IMR-90 (cell line): ENCODE measurements at regions not wholly inside any gene's neighbourhood (a gene's known extent, or its start where the extent isn't known, plus 50 kb on each side); places are given as distances from the start of the nearest gene placed in this dataset.

ENCODE experiments used
- ATAC-seq: fragments of 200-7000 bp; cut with Tn5 transposase; 2 replicates; pipeline ENCODE4 v1.9.1; 2020; ENCODE audit warnings: low read depth, mild to moderate bottlenecking, moderate library complexity
- BruUV-seq: library from RNA; stranded (reverse); fragments of 400-500 nt; replicated peaks from 2 replicates; lab custom pipeline; 2021; lab: Mats Ljungman, UMichigan
- CTCF ChIA-PET: fragments of 300-600 bp; formaldehyde crosslinking; extraction: SDS; loops from one replicate; lab custom pipeline; 2021; ENCODE audit warnings: antibody characterized with exemption; lab: Yijun Ruan, JAX
- POLR2A ChIA-PET: fragments of 300-600 bp; sonication (Branson Sonifier 250); formaldehyde crosslinking; loops from one replicate; lab custom pipeline; 2022; ENCODE audit warnings: antibody characterized with exemption; ENCODE audit not compliant: unreplicated experiment; lab: Charles Lee
- DNase-seq: peaks from one replicate; pipeline ENCODE4 v3.0.0; 2013
- H2AFZ ChIP-seq: replicated peaks from 2 replicates; pipeline ENCODE3; 2013; ENCODE audit warnings: low read length, mild to moderate bottlenecking; ENCODE audit not compliant: poor library complexity
- H2AK5ac ChIP-seq: 2 replicates; pipeline ENCODE4 v1.6.1; 2013; ENCODE audit warnings: low read depth, low read length, inconsistent platforms
- H2AK9ac ChIP-seq: replicated peaks from 2 replicates; pipeline ENCODE3; 2013; ENCODE audit warnings: mild to moderate bottlenecking, low read depth, low read length, moderate library complexity; ENCODE audit not compliant: poor library complexity
- H2BK120ac ChIP-seq: 2 replicates; pipeline ENCODE4 v1.6.1; 2013; ENCODE audit warnings: low read depth, low read length, inconsistent platforms
- H2BK15ac ChIP-seq: 3 replicates; pipeline ENCODE4 v1.6.1; 2013; ENCODE audit warnings: low read depth, low read length, inconsistent platforms
- H2BK20ac ChIP-seq: 2 replicates; pipeline ENCODE4 v1.6.1; 2013; ENCODE audit warnings: low read depth, mild to moderate bottlenecking, inconsistent platforms, low read length, moderate library complexity
- H2BK5ac ChIP-seq: 2 replicates; pipeline ENCODE4 v1.6.1; 2013; ENCODE audit warnings: mild to moderate bottlenecking, low read depth, low read length, inconsistent platforms; ENCODE audit not compliant: poor library complexity, severe bottlenecking
- H3K14ac ChIP-seq: replicated peaks from 2 replicates; pipeline ENCODE4 v1.6.1; 2013; ENCODE audit warnings: low read depth, low read length, inconsistent platforms
- H3K18ac ChIP-seq: 2 replicates; pipeline ENCODE4 v1.6.1; 2013; ENCODE audit warnings: low read depth, low read length, control low read depth
- H3K23ac ChIP-seq: 2 replicates; pipeline ENCODE4 v1.6.1; 2013; ENCODE audit warnings: low read depth, low read length, inconsistent platforms
- H3K27ac ChIP-seq: 2 replicates; pipeline ENCODE4 v1.5.1; 2013; ENCODE audit warnings: mild to moderate bottlenecking, control low read depth, low read length; ENCODE audit not compliant: insufficient read depth
- H3K27me3 ChIP-seq: 2 replicates; pipeline ENCODE4 v1.6.1; 2013; ENCODE audit warnings: low read length; ENCODE audit not compliant: control insufficient read depth, insufficient read depth
- H3K36me3 ChIP-seq: 2 replicates; pipeline ENCODE4 v1.6.1; 2013; ENCODE audit warnings: low read length, mixed read lengths; ENCODE audit not compliant: control insufficient read depth, insufficient read depth
- H3K4ac ChIP-seq: 2 replicates; pipeline ENCODE4 v1.6.1; 2013; ENCODE audit warnings: low read depth, low read length, inconsistent platforms
- H3K4me1 ChIP-seq: 2 replicates; pipeline ENCODE4 v1.6.1; 2013; ENCODE audit warnings: low read length, mixed read lengths; ENCODE audit not compliant: control insufficient read depth, insufficient read depth
- H3K4me2 ChIP-seq: 2 replicates; pipeline ENCODE4 v1.6.1; 2013; ENCODE audit warnings: low read depth, mild to moderate bottlenecking, control low read depth, low read length, moderate library complexity
- H3K4me3 ChIP-seq: 2 replicates; pipeline ENCODE4 v1.5.1; 2013; ENCODE audit warnings: low read depth, mild to moderate bottlenecking, control low read depth, low read length, moderate library complexity; ENCODE audit not compliant: insufficient read depth
- H3K56ac ChIP-seq: 2 replicates; pipeline ENCODE4 v1.6.1; 2013; ENCODE audit warnings: low read length, inconsistent platforms; ENCODE audit not compliant: insufficient read depth; ENCODE audit errors: extremely low read depth
- H3K79me1 ChIP-seq, 2 experiments: 2 replicates each; pipeline ENCODE4 v1.6.1; 2013; ENCODE audit warnings: low read length in 2 of 2, inconsistent platforms in 1 of 2, low read depth in 1 of 2
- H3K9ac ChIP-seq: 2 replicates; pipeline ENCODE4 v1.6.1; 2013; ENCODE audit warnings: low read depth, low read length, control low read depth
- H3K9me1 ChIP-seq: 2 replicates; pipeline ENCODE4 v1.6.1; 2013; ENCODE audit warnings: low read length, inconsistent platforms; ENCODE audit not compliant: insufficient read depth
- H3K9me3 ChIP-seq: 2 replicates; pipeline ENCODE4 v1.6.1; 2013; ENCODE audit warnings: low read length; ENCODE audit not compliant: control insufficient read depth, insufficient read depth
- H4K20me1 ChIP-seq: 2 replicates; pipeline ENCODE4 v1.6.1; 2013; ENCODE audit warnings: low read length, inconsistent platforms; ENCODE audit not compliant: insufficient read depth
- H4K5ac ChIP-seq: 2 replicates; pipeline ENCODE4 v1.6.1; 2013; ENCODE audit warnings: mild to moderate bottlenecking, low read depth, low read length, control low read depth
- H4K8ac ChIP-seq, 2 experiments: 2 replicates each; pipeline ENCODE4 v1.6.1; 2013; ENCODE audit warnings: low read depth in 2 of 2, low read length in 2 of 2, control low read depth in 1 of 2, inconsistent platforms in 1 of 2
- H4K91ac ChIP-seq: 2 replicates; pipeline ENCODE4 v1.6.1; 2013; ENCODE audit warnings: low read depth, low read length, inconsistent platforms; ENCODE audit not compliant: insufficient read depth
- BHLHE40 ChIP-seq: fragments of 150-350 bp; IDR thresholded peaks from 2 replicates; pipeline ENCODE4 v1.6.1; 2016; ENCODE audit warnings: mild to moderate bottlenecking, low read depth, low read length
- CHD1 ChIP-seq: IDR thresholded peaks from 2 replicates; pipeline ENCODE4 v1.6.1; 2012; ENCODE audit warnings: low read depth, low read length, improper control_type of control experiment
- FOS ChIP-seq: fragments of 150-350 bp; IDR thresholded peaks from 2 replicates; pipeline ENCODE4 v1.6.1; 2016; ENCODE audit warnings: low read depth, low read length
- MAFK ChIP-seq: IDR thresholded peaks from 2 replicates; pipeline ENCODE4 v1.6.1; 2012; ENCODE audit warnings: low read depth, low read length, improper control_type of control experiment
- MAZ ChIP-seq: IDR thresholded peaks from 2 replicates; pipeline ENCODE4 v1.6.1; 2012; ENCODE audit warnings: low read depth, mild to moderate bottlenecking, low read length, improper control_type of control experiment, moderate library complexity, borderline replicate concordance
- NFE2L2 ChIP-seq: fragments of 150-350 bp; IDR thresholded peaks from 2 replicates; pipeline ENCODE4 v1.6.1; 2016; ENCODE audit warnings: low read depth, mild to moderate bottlenecking, low read length
- POLR2A ChIP-seq: IDR thresholded peaks from 2 replicates; pipeline ENCODE4 v1.6.1; 2012; ENCODE audit warnings: mild to moderate bottlenecking, low read depth, low read length
- RAD21 ChIP-seq: IDR thresholded peaks from 2 replicates; pipeline ENCODE4 v1.6.1; 2012; ENCODE audit warnings: low read length, improper control_type of control experiment
- RCOR1 ChIP-seq: IDR thresholded peaks from 2 replicates; pipeline ENCODE4 v1.6.1; 2012; ENCODE audit warnings: mild to moderate bottlenecking, low read length, improper control_type of control experiment; ENCODE audit not compliant: insufficient replicate concordance
- RFX5 ChIP-seq: IDR thresholded peaks from 2 replicates; pipeline ENCODE4 v1.8.0; 2012; ENCODE audit warnings: low read depth, mild to moderate bottlenecking, low read length, moderate library complexity
- WGBS, 2 experiments: methylation state at CpG; one replicate each; pipeline versions ENCODE4 v1.1.5 to v1.1.7; 2013; ENCODE audit warnings: missing lambda C conversion rate in 2 of 2; ENCODE audit not compliant: insufficient read length in 1 of 2; ENCODE audit errors: extremely low coverage in 2 of 2; 5-methylcytosine and 5-hydroxymethylcytosine counted together
- dilution Hi-C: fragments of 300-500 bp; cut with HindIII; formaldehyde crosslinking; loops from one replicate; pipeline ENCODE4 v1.14.3; 2018; ENCODE audit warnings: low sequenced_read_pairs; ENCODE audit not compliant: unreplicated experiment
- in situ Hi-C: fragments of 300-500 bp; cut with MboI; formaldehyde crosslinking; loops from 3 replicates; pipeline ENCODE4 v1.14.3; 2019; ENCODE audit warnings: low sequenced_read_pairs, inconsistent platforms, mixed read lengths
- intact Hi-C: fragments of 100-400 bp; cut with micrococcal nuclease; formaldehyde crosslinking; loops from 2 replicates; pipeline ENCODE4 v1.10.0; 2022
- TF ChIP-seq, protein P1 (sequence below): fragments of 150-350 bp; IDR thresholded peaks from 2 replicates; pipeline ENCODE4 v1.6.1; 2016; ENCODE audit warnings: low read depth, mild to moderate bottlenecking, low read length, moderate library complexity, borderline replicate concordance
- TF ChIP-seq, protein P2 (sequence below): conservative IDR thresholded peaks from 2 replicates; pipeline ENCODE4 v1.5.1; 2012; ENCODE audit warnings: mild to moderate bottlenecking, low read depth, low read length, improper control_type of control experiment

DNA sequence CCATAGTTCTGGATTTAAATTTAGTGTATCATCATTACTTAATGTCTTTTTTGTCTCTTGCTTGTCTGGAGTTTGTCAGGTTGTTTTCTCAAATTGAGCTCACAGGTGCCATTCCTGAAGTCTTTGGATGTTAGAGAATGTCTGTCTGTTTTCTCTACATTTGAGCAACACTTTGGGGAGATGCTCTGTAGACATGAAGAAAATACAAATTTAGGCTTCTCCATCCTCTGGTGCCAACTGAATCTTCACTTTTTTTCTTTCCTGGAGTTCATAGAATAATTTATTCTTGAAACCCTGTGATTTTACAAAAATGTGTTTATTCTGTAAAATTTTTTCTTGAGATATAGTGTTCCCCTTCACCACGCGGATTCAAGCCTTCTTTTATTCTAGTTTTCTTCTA is 256.4 kb upstream of the HDAC4 start:
- H3K36me3 ChIP-seq, result no peaks in the 10 kb centered on the region
- no peak overlapping the region for H4K8ac ChIP-seq
- H2AK5ac ChIP-seq, result no peak overlapping the region
- H3K4ac ChIP-seq, result no peak overlapping the region
- no peak overlapping the region for H4K91ac ChIP-seq
- H3K9me3 ChIP-seq, result peaks cover 6% of the 10 kb centered on the region
- no CpG with 5 or more reads among the region's 2 CpGs for WGBS, 2 experiments
- no peak overlapping the region for H2AFZ ChIP-seq
- DNase-seq (no peak), ATAC-seq (no peak)
- TF ChIP-seq RFX5 (no peak), FOS (no peak), MAFK (no peak), MAZ (no peak), BHLHE40 (no peak), POLR2A (no peak), RAD21 (no peak), NFE2L2 (no peak), RCOR1 (no peak), CHD1 (no peak)
- TF ChIP-seq, protein P1, sequence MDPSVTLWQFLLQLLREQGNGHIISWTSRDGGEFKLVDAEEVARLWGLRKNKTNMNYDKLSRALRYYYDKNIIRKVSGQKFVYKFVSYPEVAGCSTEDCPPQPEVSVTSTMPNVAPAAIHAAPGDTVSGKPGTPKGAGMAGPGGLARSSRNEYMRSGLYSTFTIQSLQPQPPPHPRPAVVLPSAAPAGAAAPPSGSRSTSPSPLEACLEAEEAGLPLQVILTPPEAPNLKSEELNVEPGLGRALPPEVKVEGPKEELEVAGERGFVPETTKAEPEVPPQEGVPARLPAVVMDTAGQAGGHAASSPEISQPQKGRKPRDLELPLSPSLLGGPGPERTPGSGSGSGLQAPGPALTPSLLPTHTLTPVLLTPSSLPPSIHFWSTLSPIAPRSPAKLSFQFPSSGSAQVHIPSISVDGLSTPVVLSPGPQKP, result no peak
- TF ChIP-seq, protein P2, sequence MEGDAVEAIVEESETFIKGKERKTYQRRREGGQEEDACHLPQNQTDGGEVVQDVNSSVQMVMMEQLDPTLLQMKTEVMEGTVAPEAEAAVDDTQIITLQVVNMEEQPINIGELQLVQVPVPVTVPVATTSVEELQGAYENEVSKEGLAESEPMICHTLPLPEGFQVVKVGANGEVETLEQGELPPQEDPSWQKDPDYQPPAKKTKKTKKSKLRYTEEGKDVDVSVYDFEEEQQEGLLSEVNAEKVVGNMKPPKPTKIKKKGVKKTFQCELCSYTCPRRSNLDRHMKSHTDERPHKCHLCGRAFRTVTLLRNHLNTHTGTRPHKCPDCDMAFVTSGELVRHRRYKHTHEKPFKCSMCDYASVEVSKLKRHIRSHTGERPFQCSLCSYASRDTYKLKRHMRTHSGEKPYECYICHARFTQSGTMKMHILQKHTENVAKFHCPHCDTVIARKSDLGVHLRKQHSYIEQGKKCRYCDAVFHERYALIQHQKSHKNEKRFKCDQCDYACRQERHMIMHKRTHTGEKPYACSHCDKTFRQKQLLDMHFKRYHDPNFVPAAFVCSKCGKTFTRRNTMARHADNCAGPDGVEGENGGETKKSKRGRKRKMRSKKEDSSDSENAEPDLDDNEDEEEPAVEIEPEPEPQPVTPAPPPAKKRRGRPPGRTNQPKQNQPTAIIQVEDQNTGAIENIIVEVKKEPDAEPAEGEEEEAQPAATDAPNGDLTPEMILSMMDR, result no peak
- no peak overlapping the region for H4K5ac ChIP-seq
- no peak overlapping the region for H3K4me3 ChIP-seq
- H3K27me3 ChIP-seq, result no peaks in the 10 kb centered on the region; the same call in 1 of the 2 replicates
- no peak overlapping the region for H3K14ac ChIP-seq
- H3K23ac ChIP-seq, result no peak overlapping the region
- H2BK120ac ChIP-seq, result no peak overlapping the region
- no peaks in the 10 kb centered on the region for H3K79me1 ChIP-seq
- H2BK15ac ChIP-seq, result no peak overlapping the region
- ChIA-PET POLR2A (no interaction called here), CTCF (interaction anchor here (0.7 kb wide), 1 partner anchor 11 kb away, joined by 3 read pairs; no protein-coding TSS in a partner anchor)
- dilution Hi-C loops (no loop called here), intact Hi-C loops (no loop called here), in situ Hi-C loops (no loop called here)
- H2AK9ac ChIP-seq, result no peak overlapping the region
- BruUV-seq, result no TSS peak
- H3K18ac ChIP-seq, result no peak overlapping the region
- no peak overlapping the region for H3K27ac ChIP-seq
- no peak overlapping the region for H3K4me2 ChIP-seq
- H3K56ac ChIP-seq, result no peak overlapping the region
- no peaks in the 10 kb centered on the region for H3K9me1 ChIP-seq
- H4K20me1 ChIP-seq, result no peaks in the 10 kb centered on the region
- H2BK20ac ChIP-seq, result no peak overlapping the region
- no peak overlapping the region for H3K9ac ChIP-seq
- H3K4me1 ChIP-seq, result no peaks in the 10 kb centered on the region
- no peak overlapping the region for H2BK5ac ChIP-seq
